Endothelial cell (in vitro differentiated cells): ENCODE measurements at regions not wholly inside any gene's neighbourhood (a gene's known extent, or its start where the extent isn't known, plus 50 kb on each side); places are given as distances from the start of the nearest gene placed in this dataset.

ENCODE experiments used
- DNase-seq: peaks from one replicate; pipeline ENCODE4 v3.0.0; 2021; ENCODE audit warnings: low spot score
- H3K27ac Mint-ChIP-seq: one replicate; pipeline ENCODE4 v1.8.0; 2021; ENCODE audit warnings: mixed read lengths, inconsistent platforms; ENCODE audit not compliant: unreplicated experiment
- H3K27me3 Mint-ChIP-seq: one replicate; pipeline ENCODE4 v1.8.0; 2021; ENCODE audit warnings: mild to moderate bottlenecking, moderate library complexity, mixed read lengths, inconsistent platforms; ENCODE audit not compliant: unreplicated experiment
- H3K36me3 Mint-ChIP-seq: one replicate; pipeline ENCODE4 v1.8.0; 2021; ENCODE audit warnings: mild to moderate bottlenecking, low read depth, mixed read lengths, inconsistent platforms; ENCODE audit not compliant: unreplicated experiment
- H3K4me1 Mint-ChIP-seq: one replicate; pipeline ENCODE4 v1.8.0; 2021; ENCODE audit warnings: mild to moderate bottlenecking, mixed read lengths, inconsistent platforms; ENCODE audit not compliant: unreplicated experiment
- H3K4me3 Mint-ChIP-seq: one replicate; pipeline ENCODE4 v1.8.0; 2021; ENCODE audit warnings: mild to moderate bottlenecking, mixed read lengths, inconsistent platforms; ENCODE audit not compliant: unreplicated experiment
- H3K9me3 Mint-ChIP-seq: one replicate; pipeline ENCODE4 v1.8.0; 2021; ENCODE audit warnings: mixed read lengths, inconsistent platforms; ENCODE audit not compliant: unreplicated experiment
- TF ChIP-seq, protein P1 (sequence below): fragments of 200-600 bp; sonication (generic); IDR thresholded peaks from one replicate; pipeline ENCODE4 v1.5.0; 2021; ENCODE audit warnings: antibody characterized with exemption; ENCODE audit not compliant: unreplicated experiment

DNA sequence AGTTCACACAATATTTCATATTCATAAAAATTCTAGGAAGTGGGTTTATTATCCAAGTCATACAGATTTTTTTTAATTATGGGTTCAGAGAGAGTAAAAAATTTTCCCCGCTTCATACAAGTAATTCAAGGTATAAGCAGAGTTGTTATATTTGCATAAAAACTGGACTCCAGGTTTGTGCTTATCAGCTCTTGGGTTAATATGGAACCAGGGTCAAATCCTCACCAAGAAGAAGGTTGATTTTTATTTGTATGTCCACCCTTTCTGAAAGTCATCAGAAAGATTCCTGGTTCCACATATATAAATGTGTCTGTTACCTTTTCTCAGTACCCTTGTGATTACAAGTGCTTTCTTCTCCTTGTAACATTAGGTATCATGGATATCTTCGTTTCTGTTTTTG lies 143.8 kb upstream of the PKN2 start:
- no peaks in the 10 kb centered on the region for H3K4me1 Mint-ChIP-seq
- no peaks in the 10 kb centered on the region for H3K27me3 Mint-ChIP-seq
- no peak for DNase-seq
- H3K27ac Mint-ChIP-seq: no peak overlapping the region
- TF ChIP-seq, protein P1, sequence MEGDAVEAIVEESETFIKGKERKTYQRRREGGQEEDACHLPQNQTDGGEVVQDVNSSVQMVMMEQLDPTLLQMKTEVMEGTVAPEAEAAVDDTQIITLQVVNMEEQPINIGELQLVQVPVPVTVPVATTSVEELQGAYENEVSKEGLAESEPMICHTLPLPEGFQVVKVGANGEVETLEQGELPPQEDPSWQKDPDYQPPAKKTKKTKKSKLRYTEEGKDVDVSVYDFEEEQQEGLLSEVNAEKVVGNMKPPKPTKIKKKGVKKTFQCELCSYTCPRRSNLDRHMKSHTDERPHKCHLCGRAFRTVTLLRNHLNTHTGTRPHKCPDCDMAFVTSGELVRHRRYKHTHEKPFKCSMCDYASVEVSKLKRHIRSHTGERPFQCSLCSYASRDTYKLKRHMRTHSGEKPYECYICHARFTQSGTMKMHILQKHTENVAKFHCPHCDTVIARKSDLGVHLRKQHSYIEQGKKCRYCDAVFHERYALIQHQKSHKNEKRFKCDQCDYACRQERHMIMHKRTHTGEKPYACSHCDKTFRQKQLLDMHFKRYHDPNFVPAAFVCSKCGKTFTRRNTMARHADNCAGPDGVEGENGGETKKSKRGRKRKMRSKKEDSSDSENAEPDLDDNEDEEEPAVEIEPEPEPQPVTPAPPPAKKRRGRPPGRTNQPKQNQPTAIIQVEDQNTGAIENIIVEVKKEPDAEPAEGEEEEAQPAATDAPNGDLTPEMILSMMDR: no peak
- no peak overlapping the region for H3K4me3 Mint-ChIP-seq
- H3K36me3 Mint-ChIP-seq: no peaks in the 10 kb centered on the region
- H3K9me3 Mint-ChIP-seq: no peaks in the 10 kb centered on the region

- H3K27ac Mint-ChIP-seq: no peak overlapping the region
- H3K9me3 Mint-ChIP-seq: no peaks in the 10 kb centered on the region
- no peaks in the 10 kb centered on the region for H3K4me1 Mint-ChIP-seq
- TF ChIP-seq, protein P1: no peak
- H3K27me3 Mint-ChIP-seq: peaks cover 1% of the 10 kb centered on the region
- H3K36me3 Mint-ChIP-seq: no peaks in the 10 kb centered on the region
- no peak for DNase-seq
- no peak overlapping the region for H3K4me3 Mint-ChIP-seq
Observed at GRCh38 chr1:88541596-88541995, 142.5 kb upstream of the PKN2 start.

DNA sequence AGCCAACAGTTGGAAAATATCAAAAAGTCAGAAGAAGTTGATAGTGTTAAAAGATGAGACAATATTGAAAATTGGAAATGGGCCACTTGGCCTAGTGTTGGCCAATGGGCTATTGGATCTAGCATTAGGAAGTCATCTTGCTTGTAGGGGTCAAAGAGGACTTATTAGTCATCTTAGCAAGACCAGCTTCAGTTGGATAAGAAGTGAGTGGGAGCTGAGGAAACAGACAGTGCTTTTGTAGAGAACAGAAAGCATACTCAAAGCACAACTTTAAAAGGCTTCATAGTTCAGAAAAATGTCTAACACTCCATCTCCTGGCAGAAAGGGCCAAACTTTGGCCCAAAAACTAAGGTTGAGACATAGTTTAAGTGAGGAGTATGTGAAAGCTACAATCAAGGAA lies 139.9 kb upstream of the PKN2 start:
- no peak for DNase-seq
- Mint-ChIP-seq H3K36me3 (no peaks in the 10 kb centered on the region), H3K27ac (no peak overlapping the region), H3K4me1 (no peaks in the 10 kb centered on the region), H3K4me3 (no peak overlapping the region), H3K9me3 (no peaks in the 10 kb centered on the region), H3K27me3 (peaks cover 1% of the 10 kb centered on the region)
- TF ChIP-seq, protein P1: no peak

DNA sequence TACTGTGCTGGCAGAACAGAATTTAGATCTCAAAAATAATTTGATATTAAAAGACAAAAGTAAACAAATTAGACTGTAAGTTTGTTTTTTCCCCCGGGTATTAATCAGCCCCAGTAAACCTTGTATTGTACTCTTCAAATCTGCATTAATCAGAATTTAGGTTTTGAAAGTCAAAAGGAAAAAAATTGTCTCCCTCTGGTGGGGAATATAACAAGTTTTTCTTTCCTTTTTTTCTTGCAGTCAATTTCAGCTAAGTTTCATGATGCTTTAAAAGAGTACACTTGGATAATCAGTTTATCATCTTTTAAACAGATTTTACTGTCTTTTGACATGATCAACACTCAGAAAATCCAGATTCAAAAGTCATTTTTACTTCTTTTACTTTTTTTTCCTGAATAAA lies 134.5 kb upstream of the PKN2 start:
- no peak overlapping the region for H3K27ac Mint-ChIP-seq
- no peaks in the 10 kb centered on the region for H3K9me3 Mint-ChIP-seq
- DNase-seq: no peak
- H3K27me3 Mint-ChIP-seq: peaks cover 1% of the 10 kb centered on the region
- no peaks in the 10 kb centered on the region for H3K4me1 Mint-ChIP-seq
- no peaks in the 10 kb centered on the region for H3K36me3 Mint-ChIP-seq
- TF ChIP-seq, protein P1: peak; percentile 52
- H3K4me3 Mint-ChIP-seq: no peak overlapping the region

DNA sequence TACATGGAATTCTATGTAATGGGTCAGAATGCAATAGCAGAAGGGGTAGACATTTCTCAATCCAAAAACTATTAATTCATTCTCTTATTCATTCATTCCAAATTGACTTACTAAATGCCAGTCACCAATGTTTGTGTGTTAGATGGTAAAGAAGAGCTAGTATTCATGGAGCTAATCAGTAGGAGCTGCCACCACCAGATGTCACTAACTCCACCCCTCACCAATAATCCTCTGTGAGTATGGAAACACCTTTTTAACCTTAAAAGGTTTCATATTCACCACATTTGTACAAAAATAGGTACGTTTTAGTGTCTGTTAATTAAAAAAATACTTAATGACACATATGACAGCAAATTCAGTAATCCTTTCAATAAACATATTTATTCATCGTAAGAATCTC lies 131.8 kb upstream of the PKN2 start:
- DNase-seq: no peak
- H3K4me1 Mint-ChIP-seq: no peaks in the 10 kb centered on the region
- no peaks in the 10 kb centered on the region for H3K36me3 Mint-ChIP-seq
- H3K27ac Mint-ChIP-seq: no peak overlapping the region
- no peaks in the 10 kb centered on the region for H3K9me3 Mint-ChIP-seq
- TF ChIP-seq, protein P1: no peak
- H3K27me3 Mint-ChIP-seq: no peaks in the 10 kb centered on the region
- H3K4me3 Mint-ChIP-seq: no peak overlapping the region
